CMK (cell line): ENCODE measurements at regions not wholly inside any gene's neighbourhood (a gene's known extent, or its start where the extent isn't known, plus 50 kb on each side); places are given as distances from the start of the nearest gene placed in this dataset.

Experiments used
- DNase-seq: peaks from one replicate; pipeline ENCODE4 v3.0.0-alpha.2; 2010; ENCODE audit warnings: low read depth

DNA sequence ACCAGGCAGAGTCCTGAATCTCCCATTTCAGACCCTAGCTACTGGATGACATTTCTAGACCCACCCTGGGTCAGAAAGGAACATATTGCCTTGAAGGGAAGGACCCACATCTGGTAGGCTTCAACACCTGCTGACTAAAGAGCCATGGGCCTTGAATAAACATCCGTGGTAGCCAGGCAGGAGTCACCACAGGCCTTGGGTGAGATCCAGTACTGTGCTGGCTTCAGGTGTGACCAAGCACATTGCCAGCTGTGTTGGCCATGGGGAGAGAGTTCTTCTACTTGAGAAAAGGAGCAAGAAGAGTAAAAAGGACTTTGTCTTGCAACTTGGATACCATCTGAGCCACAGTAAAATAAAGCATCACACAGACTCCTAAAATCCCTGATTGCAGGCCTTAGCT lies 332.6 kb downstream of the SLC16A7 start:
- no peak for DNase-seq

DNA sequence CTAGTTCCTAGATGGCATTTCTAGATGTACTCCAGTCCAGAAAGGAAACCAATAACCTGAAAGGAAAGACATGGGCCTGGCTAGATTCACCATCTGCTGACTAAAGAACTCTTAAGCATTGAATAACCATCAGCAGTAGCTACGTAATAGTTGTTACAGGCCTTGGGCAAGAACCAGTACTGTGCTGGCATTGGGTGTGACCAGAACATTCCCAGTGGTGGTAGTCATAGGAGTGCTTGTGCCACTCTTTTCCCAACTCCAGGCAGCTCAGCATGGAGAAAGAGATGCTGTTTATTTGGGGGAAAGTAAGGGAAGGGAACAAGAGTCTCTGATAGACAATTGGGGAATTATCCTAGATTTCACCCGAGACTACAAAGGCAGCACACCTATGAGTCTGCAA lies 333.3 kb downstream of the SLC16A7 start:
- no peak for DNase-seq

GRCh38 chr12:59934486-59934885 lies 338.7 kb downstream of the SLC16A7 start:
- no peak for DNase-seq

DNA sequence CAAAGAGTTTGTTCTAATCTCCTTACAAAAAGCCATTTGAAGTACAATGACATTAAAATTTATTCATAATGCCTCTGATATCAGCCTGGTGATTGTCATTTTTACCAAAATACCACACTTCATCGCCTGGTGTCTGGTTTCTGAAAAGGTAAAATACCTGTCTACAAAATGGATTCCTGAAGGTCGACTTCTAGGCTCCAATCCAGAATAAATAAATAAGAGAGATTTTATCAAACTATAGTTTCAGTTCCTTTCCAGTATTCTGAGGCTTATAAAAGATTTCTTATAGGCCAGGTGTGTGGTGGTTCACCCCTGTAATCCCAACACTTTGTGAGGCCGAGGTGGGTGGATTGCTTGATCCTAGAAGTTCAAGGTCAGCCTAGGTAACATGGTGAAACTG lies 340.7 kb downstream of the SLC16A7 start:
- DNase-seq: no peak

- no peak for DNase-seq
These were observed 341.3 kb downstream of the SLC16A7 start for GRCh38 chr12:59937148-59937547.

GRCh38 chr12:59938190-59938962 lies 342.5 kb downstream of the SLC16A7 start:
- DNase-seq: no peak

DNA sequence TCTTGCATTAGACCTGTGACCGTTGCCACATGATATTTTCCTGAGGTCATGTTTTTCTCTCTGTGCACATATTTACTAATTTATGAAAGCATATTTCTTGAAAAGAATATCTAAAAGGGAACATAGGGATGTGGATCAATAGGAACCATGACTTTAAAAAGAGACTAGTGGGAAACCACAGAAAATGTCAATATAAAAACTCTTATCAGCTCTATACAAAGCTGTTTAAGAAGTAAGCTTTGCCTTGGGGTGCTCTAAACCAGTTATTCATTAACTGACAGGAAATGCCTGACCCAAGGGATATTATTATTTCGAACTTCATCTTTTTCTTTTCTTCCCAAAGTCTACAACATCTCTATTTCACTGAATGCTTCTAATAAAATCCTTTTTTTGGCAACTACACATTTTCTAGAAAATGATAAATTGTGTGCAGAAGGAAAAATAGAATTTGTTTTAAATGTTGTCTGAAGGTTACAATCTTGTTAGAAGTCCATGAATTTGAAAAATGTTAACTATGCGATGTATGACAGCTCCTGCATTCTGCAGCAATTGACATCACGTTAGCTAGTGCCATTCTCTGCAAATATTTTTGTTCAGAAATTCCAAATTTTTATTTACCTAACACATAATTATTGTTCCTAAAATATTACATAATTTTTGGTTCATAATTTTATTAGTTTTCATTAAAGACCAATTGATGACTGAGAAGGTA lies 345.0 kb downstream of the SLC16A7 start:
- DNase-seq: no peak

- no peak for DNase-seq
These were observed 345.6 kb downstream of the SLC16A7 start for GRCh38 chr12:59941461-59941860.

GRCh38 chr12:59944177-59944576 lies 348.3 kb downstream of the SLC16A7 start:
- DNase-seq: no peak

- no peak for DNase-seq
These were observed 350.8 kb downstream of the SLC16A7 start for GRCh38 chr12:59946635-59947034.

DNA sequence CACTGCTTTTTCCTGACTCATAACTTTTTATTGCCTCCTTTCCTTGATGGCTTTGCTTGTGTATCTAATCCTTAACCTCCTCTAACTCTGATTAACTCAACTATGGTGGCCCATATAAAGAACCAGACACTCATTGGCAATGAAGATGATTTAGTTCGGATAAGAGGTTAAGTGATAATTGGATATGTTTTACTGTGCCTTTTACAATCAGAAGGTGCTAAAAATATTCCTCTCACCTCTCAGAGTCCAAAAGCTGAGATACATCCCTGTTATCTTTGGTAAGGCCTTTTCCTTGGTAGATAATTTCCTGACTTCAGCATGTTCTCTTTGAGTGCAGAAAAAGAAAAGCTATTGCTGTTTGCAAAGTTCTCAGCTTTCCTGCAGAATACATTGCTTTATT lies 367.7 kb downstream of the SLC16A7 start:
- DNase-seq: no peak

- DNase-seq: no peak
These were observed 377.1 kb downstream of the SLC16A7 start for GRCh38 chr12:59972905-59973304.

DNA sequence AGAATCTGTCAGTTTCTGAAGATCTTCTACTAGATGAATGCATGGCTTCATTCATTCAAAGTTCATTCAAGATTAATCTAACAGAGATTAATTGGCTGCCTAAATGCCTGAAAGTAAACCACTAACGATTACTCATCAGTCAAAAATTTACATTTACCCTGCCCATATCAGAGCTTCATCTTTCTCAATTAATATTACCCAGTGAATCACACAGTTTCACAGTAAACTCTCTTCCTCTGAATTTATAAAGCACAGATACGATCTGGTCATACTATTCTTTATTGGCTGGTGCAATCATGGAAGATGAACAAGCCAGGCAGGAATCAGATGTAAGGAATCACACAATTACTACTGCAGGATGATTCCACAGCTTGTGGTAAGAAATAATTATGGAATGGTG lies 377.7 kb downstream of the SLC16A7 start:
- DNase-seq: no peak

GRCh38 chr12:59977779-59978178 lies 381.9 kb downstream of the SLC16A7 start:
- no peak for DNase-seq

GRCh38 chr12:59980476-59980875 lies 384.6 kb downstream of the SLC16A7 start:
- no peak for DNase-seq

DNA sequence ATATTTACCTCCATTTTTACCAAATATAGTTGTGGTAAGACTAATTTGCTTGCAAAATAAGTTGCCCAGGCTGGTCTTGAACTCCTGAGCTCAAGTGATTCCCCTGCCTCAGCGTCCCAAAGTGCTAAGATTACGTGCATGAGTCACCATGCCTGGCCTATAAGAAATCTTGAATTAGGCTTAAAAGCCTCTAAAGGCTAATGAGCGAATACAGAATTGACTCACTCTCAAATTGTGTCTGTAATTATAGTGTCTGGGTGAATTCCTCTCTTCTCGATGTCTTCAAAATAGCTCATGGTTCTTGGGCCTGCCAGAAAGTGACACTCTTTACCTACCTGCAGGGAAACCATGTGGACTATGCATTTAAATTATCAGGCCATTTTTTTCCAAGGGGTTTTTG lies 403.5 kb downstream of the SLC16A7 start:
- DNase-seq: no peak

DNA sequence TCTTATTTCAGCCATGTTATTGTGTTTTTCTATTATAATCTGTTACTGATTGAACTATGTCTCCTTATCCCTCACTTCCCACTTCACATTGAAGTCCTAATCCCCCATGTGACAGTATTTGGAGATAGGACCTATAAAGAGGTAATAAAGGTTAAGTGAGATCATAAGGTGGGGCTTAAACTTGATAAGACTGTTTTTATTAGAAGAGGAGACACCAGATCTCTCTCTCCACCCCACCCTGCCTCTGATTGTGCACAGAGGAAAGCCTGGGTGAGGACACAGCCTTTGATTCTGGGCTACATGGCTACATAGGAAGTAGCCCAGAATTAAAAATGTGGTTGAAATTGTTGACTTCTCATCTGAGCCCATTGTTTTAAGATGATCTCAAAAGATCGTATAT lies 414.7 kb downstream of the SLC16A7 start:
- no peak for DNase-seq

DNA sequence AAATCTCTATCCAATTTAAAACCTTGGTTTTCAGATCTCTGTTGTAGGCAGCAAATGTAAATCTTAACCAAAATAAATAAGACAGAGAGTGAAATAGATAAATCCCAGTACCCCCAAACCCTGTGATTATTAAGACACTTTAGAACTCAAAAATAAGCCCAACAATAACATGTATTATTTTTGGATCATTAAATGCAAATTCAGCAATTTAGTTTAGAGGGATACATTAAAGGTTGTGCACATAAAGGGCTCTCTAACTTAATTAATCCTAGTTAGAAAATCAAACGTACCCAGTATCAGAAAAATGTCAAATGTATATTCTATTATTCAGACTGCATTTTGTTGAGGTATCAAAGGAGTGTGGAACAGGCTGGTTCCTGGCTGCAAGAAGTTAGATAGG lies 416.8 kb downstream of the SLC16A7 start:
- no peak for DNase-seq

DNA sequence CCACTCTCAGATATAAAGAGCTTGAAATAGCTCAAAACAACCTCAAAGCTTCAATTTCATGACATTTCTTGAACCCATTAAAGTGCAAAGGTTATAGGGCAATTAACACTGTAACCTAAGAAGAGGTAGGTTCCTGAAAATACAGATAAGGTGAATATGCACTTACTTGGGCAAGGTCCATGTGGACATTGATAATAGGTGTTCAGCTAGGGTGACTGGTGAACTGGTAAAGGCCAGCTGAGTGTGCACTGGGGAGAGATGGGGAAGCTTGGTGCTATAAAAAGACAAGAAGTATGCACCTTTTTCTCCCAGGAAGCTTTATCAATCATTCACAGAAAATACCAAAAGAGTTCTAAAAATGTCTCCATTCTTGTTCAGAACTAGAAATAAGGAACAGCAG lies 418.6 kb downstream of the SLC16A7 start:
- DNase-seq: no peak

GRCh38 chr12:60020068-60020467 lies 424.2 kb downstream of the SLC16A7 start:
- no peak for DNase-seq

DNA sequence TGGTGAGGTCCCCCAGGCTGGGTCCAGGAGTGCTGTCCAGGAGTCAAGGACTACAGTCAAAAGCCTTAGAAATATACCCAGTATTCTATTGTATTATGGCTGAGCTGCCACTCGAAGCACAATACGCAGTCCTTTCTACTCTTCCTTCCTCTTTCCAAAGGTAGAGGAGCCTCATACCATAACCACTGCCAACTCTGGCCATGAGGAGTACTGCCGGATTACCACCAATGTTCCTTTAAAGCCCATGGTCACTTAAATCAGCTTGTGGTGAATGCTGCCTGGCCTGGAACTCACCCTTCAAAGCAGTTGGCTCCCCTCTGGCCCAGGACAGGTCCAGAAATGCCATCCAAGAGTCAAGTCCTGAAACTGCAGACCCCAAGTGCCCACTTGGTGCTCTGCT lies 425.4 kb downstream of the SLC16A7 start:
- DNase-seq: no peak

- no peak for DNase-seq
These were observed 431.4 kb downstream of the SLC16A7 start for GRCh38 chr12:60027266-60027665.

GRCh38 chr12:60034147-60034546 lies 438.3 kb downstream of the SLC16A7 start:
- no peak for DNase-seq

- DNase-seq: no peak
These were observed 440.0 kb downstream of the SLC16A7 start for GRCh38 chr12:60035835-60036234.
